Endothelial cell of umbilical vein (primary cell): ENCODE measurements at regions not wholly inside any gene's neighbourhood (a gene's known extent, or its start where the extent isn't known, plus 50 kb on each side); places are given as distances from the start of the nearest gene placed in this dataset.

Experiments used
- BruUV-seq: library from RNA; stranded (reverse); fragments of 400-500 nt; replicated peaks from 2 replicates; lab custom pipeline; 2021; lab: Mats Ljungman, UMichigan
- CTCF ChIA-PET: fragments of 300-600, 350-600 bp; sonication (Branson Sonifier 250); formaldehyde crosslinking; loops from one replicate; lab custom pipeline; 2021; ENCODE audit warnings: antibody characterized with exemption, inconsistent platforms; lab: Charles Lee
- POLR2A ChIA-PET: fragments of 300-600, 350-600 bp; sonication (Branson Sonifier 250); formaldehyde crosslinking; loops from one replicate; lab custom pipeline; 2021; ENCODE audit warnings: antibody characterized with exemption, inconsistent platforms; lab: Charles Lee
- DNase-seq: peaks from one replicate; pipeline ENCODE4 v3.0.0-alpha.2; 2011; ENCODE audit warnings: low read depth, low spot score
- FAIRE-seq: peaks from 2 replicates; lab custom pipeline; 2011; peaks lifted over from hg19 to GRCh38; lab: Jason Lieb, UNC
- H2AFZ ChIP-seq: 2 replicates; pipeline ENCODE4 v1.6.0; 2012; ENCODE audit warnings: low read depth, low read length, control low read depth, inconsistent platforms
- H3K27ac ChIP-seq: 2 replicates; pipeline ENCODE4 v1.5.1; 2011; ENCODE audit warnings: low read depth, mild to moderate bottlenecking, control low read depth, low read length, moderate library complexity; ENCODE audit not compliant: insufficient read depth
- H3K27me3 ChIP-seq, 2 experiments: 2 replicates each; pipeline versions ENCODE4 v1.6.0 to v1.6.1; 2011; ENCODE audit warnings: low read length in 2 of 2, mixed read lengths in 1 of 2; ENCODE audit not compliant: control insufficient read depth in 2 of 2, insufficient read depth in 2 of 2
- H3K36me3 ChIP-seq, 2 experiments: 2 replicates in 1 of 2; 3 replicates in 1 of 2; pipeline ENCODE4 v1.5.1; 2011; ENCODE audit warnings: low read length in 2 of 2, mild to moderate bottlenecking in 1 of 2, moderate library complexity in 1 of 2; ENCODE audit not compliant: control insufficient read depth in 2 of 2, insufficient read depth in 2 of 2; ENCODE audit errors: extremely low read depth in 1 of 2
- H3K4me1 ChIP-seq: 3 replicates; pipeline ENCODE4 v1.5.1; 2011; ENCODE audit warnings: mild to moderate bottlenecking, low read length; ENCODE audit not compliant: control insufficient read depth, insufficient read depth; ENCODE audit errors: extremely low read depth
- H3K4me2 ChIP-seq: 2 replicates; pipeline ENCODE4 v1.6.1; 2011; ENCODE audit warnings: low read length, control low read depth, mixed read lengths; ENCODE audit not compliant: insufficient read depth
- H3K4me3 ChIP-seq, 3 experiments: fragments of 200-600 bp in 1 of 3; sonication (generic), shearing (Covaris generic) in 1 of 3; replicated peaks in 1 of 3; 2 replicates each; pipeline ENCODE4 v1.5.1; 2011 to 2016; ENCODE audit warnings: control low read depth in 3 of 3, low read length in 3 of 3, mild to moderate bottlenecking in 2 of 3, inconsistent platforms in 1 of 3, low read depth in 1 of 3, moderate library complexity in 1 of 3; ENCODE audit not compliant: insufficient read depth in 1 of 3
- H3K79me2 ChIP-seq: 2 replicates; pipeline ENCODE4 v1.6.0; 2012; ENCODE audit warnings: low read length, inconsistent platforms; ENCODE audit not compliant: control insufficient read depth, insufficient read depth
- H3K9ac ChIP-seq: replicated peaks from 2 replicates; pipeline ENCODE3; 2011; ENCODE audit warnings: low read length, control low read depth; ENCODE audit not compliant: insufficient read depth; ENCODE audit errors: extremely low read depth
- H3K9me1 ChIP-seq: replicated peaks from 3 replicates; pipeline ENCODE4 v1.6.0; 2011; ENCODE audit warnings: mild to moderate bottlenecking, low read length; ENCODE audit not compliant: control insufficient read depth, insufficient read depth; ENCODE audit errors: extremely low read depth
- H3K9me3 ChIP-seq: replicated peaks from 2 replicates; pipeline ENCODE4 v1.5.1; 2012; ENCODE audit warnings: low read length, inconsistent platforms; ENCODE audit not compliant: control insufficient read depth, insufficient read depth
- H4K20me1 ChIP-seq: replicated peaks from 2 replicates; pipeline ENCODE3; 2011; ENCODE audit warnings: mild to moderate bottlenecking, low read length; ENCODE audit not compliant: control insufficient read depth, insufficient read depth; ENCODE audit errors: extremely low read depth
- CTCF ChIP-seq, 2 donors: IDR thresholded peaks; 1 replicate in 1 of 2; 2 replicates in 1 of 2; pipeline ENCODE4 v1.5.1; 2011; ENCODE audit warnings: low read length in 2 of 2, mild to moderate bottlenecking in 2 of 2, moderate library complexity in 2 of 2, control low read depth in 1 of 2, inconsistent platforms in 1 of 2, low read depth in 1 of 2; ENCODE audit not compliant: insufficient read depth in 1 of 2; ENCODE audit errors: extremely low read depth in 1 of 2
- EZH2 ChIP-seq: IDR thresholded peaks from 2 replicates; pipeline ENCODE4 v1.6.1; 2012; ENCODE audit warnings: borderline replicate concordance, low read depth, mild to moderate bottlenecking, moderate library complexity, low read length, inconsistent platforms; ENCODE audit not compliant: severe bottlenecking
- FOS ChIP-seq: IDR thresholded peaks from 2 replicates; pipeline ENCODE4 v1.6.1; 2011; ENCODE audit warnings: mild to moderate bottlenecking, low read length, moderate library complexity, borderline replicate concordance; ENCODE audit not compliant: insufficient read depth
- GATA2 ChIP-seq: IDR thresholded peaks from 2 replicates; pipeline ENCODE4 v1.7.0; 2011; ENCODE audit warnings: low read depth, mild to moderate bottlenecking, moderate library complexity, mixed read lengths, low read length; ENCODE audit not compliant: insufficient read length, insufficient read depth
- JUN ChIP-seq: IDR thresholded peaks from 2 replicates; pipeline ENCODE4 v1.6.1; 2011; ENCODE audit warnings: borderline replicate concordance, low read depth; ENCODE audit not compliant: insufficient read length, insufficient read depth
- MYC ChIP-seq: IDR thresholded peaks from one replicate; pipeline ENCODE4 v1.6.1; 2011; ENCODE audit warnings: mild to moderate bottlenecking, low read depth, low read length
- POLR2A ChIP-seq: IDR thresholded peaks from 2 replicates; pipeline ENCODE4 v1.6.1; 2012; ENCODE audit warnings: low read depth, mild to moderate bottlenecking, control low read depth, low read length
- POLR2AphosphoS5 ChIP-seq: IDR thresholded peaks from 2 replicates; pipeline ENCODE4 v1.6.1; 2012; ENCODE audit warnings: low read depth, mild to moderate bottlenecking, control low read depth, low read length, moderate library complexity; ENCODE audit not compliant: insufficient read depth
- dilution Hi-C: fragments of 300-500 bp; cut with MboI; formaldehyde crosslinking; loops from one replicate; pipeline ENCODE4 v1.15.0; 2019; ENCODE audit warnings: low sequenced_read_pairs; ENCODE audit not compliant: extremely low pct_ligation_motif_present
- intact Hi-C: fragments of 100-400 bp; cut with micrococcal nuclease; formaldehyde crosslinking; loops from one replicate; pipeline ENCODE4 v1.10.0; 2022
- TF ChIP-seq, protein P1 (sequence below): IDR thresholded peaks from 2 replicates; pipeline ENCODE4 v1.6.1; 2011; ENCODE audit not compliant: insufficient read depth, insufficient read length

DNA sequence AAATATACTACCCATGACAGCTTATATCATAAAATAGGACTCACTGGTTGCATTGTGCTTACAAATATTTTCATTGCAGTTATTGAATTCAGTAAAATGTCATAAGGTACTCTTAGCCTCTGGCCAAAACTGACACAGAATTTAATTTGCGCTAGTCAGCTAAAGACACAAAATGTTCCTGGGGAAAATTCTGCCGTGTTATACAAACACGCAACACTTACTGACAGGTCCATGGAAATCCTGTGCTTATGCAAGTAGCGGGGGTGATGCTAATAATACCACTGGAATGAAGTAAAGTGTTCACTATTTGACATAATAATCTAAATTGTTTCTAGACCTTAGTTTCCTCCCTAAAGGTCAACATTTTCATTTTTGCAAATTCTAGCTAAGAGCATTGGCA lies 354.4 kb upstream of the RSPO3 start:
- no peak for TF ChIP-seq MYC
- no peak for TF ChIP-seq CTCF (IDR thresholded peaks at IDR 0.05; ENCODE audit: extremely low read depth in 1 of 2, insufficient read depth in 1 of 2, low read depth in 1 of 2, low read length in 2 of 2)
- no peak for TF ChIP-seq JUN
- TF ChIP-seq POLR2A: no peak
- TF ChIP-seq EZH2: no peak
- no peak for TF ChIP-seq POLR2AphosphoS5
- TF ChIP-seq, protein P1, sequence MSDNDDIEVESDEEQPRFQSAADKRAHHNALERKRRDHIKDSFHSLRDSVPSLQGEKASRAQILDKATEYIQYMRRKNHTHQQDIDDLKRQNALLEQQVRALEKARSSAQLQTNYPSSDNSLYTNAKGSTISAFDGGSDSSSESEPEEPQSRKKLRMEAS: no peak
- no peak for TF ChIP-seq FOS
- TF ChIP-seq GATA2: no peak
- Histone ChIP-seq H2AFZ (no peak overlapping the region), H3K79me2 (no peaks in the 10 kb centered on the region), H3K4me3 (no peak overlapping the region), H3K9ac (no peak overlapping the region), H4K20me1 (no peaks in the 10 kb centered on the region), H3K4me2 (no peak overlapping the region), H3K27ac (no peak overlapping the region), H3K36me3 (no peaks in the 10 kb centered on the region), H3K9me1 (no peaks in the 10 kb centered on the region), H3K4me1 (no peaks in the 10 kb centered on the region), H3K9me3 (no peaks in the 10 kb centered on the region), H3K27me3 (no peaks in the 10 kb centered on the region)
- no TSS peak for BruUV-seq
- CTCF ChIA-PET: interaction anchor here (1.4 to 1.7 kb wide), 3 partner anchors 11 to 426 kb away, joined by 3 to 8 read pairs (median 4); no protein-coding TSS in a partner anchor
- FAIRE-seq: no peak
- dilution Hi-C loops (no loop called here), intact Hi-C loops (no loop called here)
- POLR2A ChIA-PET: no interaction called here
- DNase-seq: no peak
